ENCODE measurements at regions not wholly inside any gene's neighbourhood (a gene's known extent, or its start where the extent isn't known, plus 50 kb on each side); places are given as distances from the start of the nearest gene placed in this dataset.

DNA sequence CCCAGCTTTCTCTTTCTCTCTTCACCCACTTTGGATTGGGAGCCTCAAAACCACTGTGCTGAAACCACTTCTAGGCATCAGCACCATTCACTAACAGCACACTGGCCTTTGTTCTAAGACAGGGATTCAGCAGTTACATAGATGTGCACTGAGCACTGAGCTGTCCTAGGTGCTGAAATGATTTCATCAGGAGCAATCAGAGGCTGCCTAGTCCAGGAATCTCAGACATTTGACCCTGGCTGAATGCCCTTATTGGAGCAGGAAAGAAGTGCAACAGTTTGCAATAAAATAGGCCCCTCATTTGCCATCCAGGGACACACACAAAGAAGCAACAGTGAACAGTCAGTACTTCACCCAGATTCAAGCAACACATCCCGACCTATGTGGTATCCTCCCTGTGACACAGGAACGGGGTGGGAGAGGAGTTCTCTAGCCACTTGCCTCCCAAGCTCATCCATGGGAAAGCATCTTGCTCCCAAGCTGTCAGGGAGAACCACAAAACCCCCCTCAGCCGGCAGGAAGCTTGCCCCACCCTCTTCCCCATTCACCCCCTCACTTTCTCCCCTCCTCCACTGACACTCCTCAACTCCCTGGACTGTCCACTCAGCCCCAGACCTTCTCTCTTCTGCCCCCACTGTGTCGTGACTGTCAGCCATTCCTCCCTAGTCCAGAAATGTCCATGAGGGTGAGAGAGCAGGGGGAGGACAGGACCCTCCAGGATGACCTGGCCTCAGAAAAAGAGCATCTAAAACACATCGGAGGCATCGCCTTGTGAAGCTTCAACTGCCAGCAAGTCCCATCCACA, 304.4 kb downstream of the PREX1 start:
- TF ChIP-seq PATZ1 (CRISPR knock-in tag; IDR thresholded peaks at IDR 0.05; ENCODE audit: borderline replicate concordance) (no peak), ESRRG (CRISPR knock-in tag; IDR thresholded peaks at IDR 0.05) (no peak), ZFP30 (CRISPR knock-in tag; IDR thresholded peaks at IDR 0.05) (no peak), RARB (CRISPR knock-in tag; IDR thresholded peaks at IDR 0.05) (no peak), POU6F1 (CRISPR knock-in tag; IDR thresholded peaks at IDR 0.05; ENCODE audit: borderline replicate concordance, low read depth) (no peak), ARNTL (CRISPR knock-in tag; IDR thresholded peaks at IDR 0.05; ENCODE audit: borderline replicate concordance, low read depth) (no peak)

Data from SK-N-SH treated with all-trans-retinoic acid at 6 μM for 48 hours (cell line).